Sigmoid colon (tissue), 6 donors: ENCODE measurements at regions not wholly inside any gene's neighbourhood (a gene's known extent, or its start where the extent isn't known, plus 50 kb on each side); places are given as distances from the start of the nearest gene placed in this dataset.

Experiments used
- DNase-seq: peaks from one replicate; pipeline ENCODE4 v3.0.0-alpha.2; 2019
- H3K27ac ChIP-seq, 4 donors: fragments of 200-600 bp; sonication (generic); one replicate each; pipeline ENCODE4 v1.5.1; 2016 to 2019; ENCODE audit warnings: mild to moderate bottlenecking in 1 of 4
- H3K27me3 ChIP-seq, 3 donors: fragments of 200-600 bp; sonication (generic); one replicate each; pipeline ENCODE4 v1.5.1; 2019; ENCODE audit warnings: mild to moderate bottlenecking in 1 of 3
- H3K36me3 ChIP-seq, 4 donors: fragments of 200-600 bp; sonication (generic); one replicate each; pipeline ENCODE4 v1.5.1; 2016 to 2019
- H3K4me1 ChIP-seq, 4 donors: fragments of 200-600 bp; sonication (generic); one replicate each; pipeline ENCODE4 v1.5.1; 2017 to 2019
- H3K4me3 ChIP-seq, 4 donors: fragments of 200-600 bp; sonication (generic); one replicate each; pipeline ENCODE4 v1.5.1; 2017 to 2019; ENCODE audit warnings: mild to moderate bottlenecking in 2 of 4, moderate library complexity in 1 of 4
- H3K9me3 ChIP-seq, 4 donors: fragments of 200-600 bp in 3 of 4; sonication (generic) in 3 of 4; one replicate each; pipeline versions ENCODE4 v1.5.1 to v1.6.1; 2013 to 2019
- CTCF ChIP-seq, 4 experiments: fragments of 450-650 bp in 3 of 4; fragments of 200-600 bp in 1 of 4; IDR thresholded peaks; one replicate each; pipeline ENCODE4 v1.5.1; 2016 to 2019; ENCODE audit warnings: antibody characterized with exemption in 4 of 4, mild to moderate bottlenecking in 3 of 4, moderate library complexity in 2 of 4
- EP300 ChIP-seq, 4 donors: sonication (generic); formaldehyde crosslinking; IDR thresholded peaks; one replicate each; pipeline ENCODE4 v1.6.1; 2017; ENCODE audit warnings: antibody characterized with exemption in 4 of 4
- POLR2A ChIP-seq, 2 donors: fragments of 450-650 bp; IDR thresholded peaks; one replicate each; pipeline ENCODE4 v1.6.1; 2016; ENCODE audit warnings: antibody characterized with exemption in 2 of 2, mild to moderate bottlenecking in 2 of 2, moderate library complexity in 2 of 2
- POLR2AphosphoS5 ChIP-seq, 4 donors: sonication (generic); formaldehyde crosslinking; IDR thresholded peaks; one replicate each; pipeline ENCODE4 v1.6.1; 2017; ENCODE audit warnings: antibody characterized with exemption in 4 of 4
- WGBS, 2 donors: extraction: QIAGEN DNeasy Blood & Tissue Kit; methylation state at CpG; one replicate each; pipeline ENCODE4 v1.1.7; 2013; 5-methylcytosine and 5-hydroxymethylcytosine counted together
- intact Hi-C: fragments of 100-400 bp; cut with DNase I; formaldehyde crosslinking; loops from one replicate; pipeline ENCODE4 v1.15.1; 2023
- donor health status: healthy with polysubstance abuse.
- donor health status: healthy.

- no peaks in the 10 kb centered on the region for H3K4me1 ChIP-seq
- H3K27me3 ChIP-seq: no peaks in the 10 kb centered on the region
- H3K36me3 ChIP-seq: no peaks in the 10 kb centered on the region
- 91% methylated on average over 5 of the region's 5 CpGs for WGBS, 2 donors
- H3K4me3 ChIP-seq: no peak overlapping the region
- H3K9me3 ChIP-seq: no peaks in the 10 kb centered on the region
- DNase-seq: no peak
- no peak overlapping the region for H3K27ac ChIP-seq
- intact Hi-C loops: no loop called here
- TF ChIP-seq POLR2A (IDR thresholded peaks at IDR 0.05) (no peak), POLR2AphosphoS5 (IDR thresholded peaks at IDR 0.05) (no peak), EP300 (IDR thresholded peaks at IDR 0.05) (no peak), CTCF (IDR thresholded peaks at IDR 0.05) (no peak)
Observed at GRCh38 chr19:31174948-31175347, 174.3 kb downstream of the TSHZ3 start.

- H3K36me3 ChIP-seq: no peaks in the 10 kb centered on the region
- H3K9me3 ChIP-seq: no peaks in the 10 kb centered on the region
- H3K27me3 ChIP-seq: no peaks in the 10 kb centered on the region
- no peak overlapping the region for H3K27ac ChIP-seq
- intact Hi-C loops: no loop called here
- TF ChIP-seq EP300 (IDR thresholded peaks at IDR 0.05): no peak
- no peak for TF ChIP-seq POLR2A (IDR thresholded peaks at IDR 0.05)
- no peak for TF ChIP-seq CTCF (IDR thresholded peaks at IDR 0.05)
- TF ChIP-seq POLR2AphosphoS5 (IDR thresholded peaks at IDR 0.05): no peak
- no peak overlapping the region for H3K4me3 ChIP-seq
- no peaks in the 10 kb centered on the region for H3K4me1 ChIP-seq
- no peak for DNase-seq
- WGBS, 2 donors: 79 to 82% methylated on average over 4 of the region's 4 CpGs
Observed at GRCh38 chr19:31173991-31174390, 175.2 kb downstream of the TSHZ3 start.

- H3K36me3 ChIP-seq: no peaks in the 10 kb centered on the region
- 86 to 91% methylated on average over 4 of the region's 4 CpGs for WGBS, 2 donors
- no peaks in the 10 kb centered on the region for H3K9me3 ChIP-seq
- no peak overlapping the region for H3K27ac ChIP-seq
- no peak for DNase-seq
- H3K27me3 ChIP-seq: no peaks in the 10 kb centered on the region
- no peaks in the 10 kb centered on the region for H3K4me1 ChIP-seq
- no peak overlapping the region for H3K4me3 ChIP-seq
- intact Hi-C loops: no loop called here
- no peak for TF ChIP-seq EP300 (IDR thresholded peaks at IDR 0.05)
- no peak for TF ChIP-seq POLR2A (IDR thresholded peaks at IDR 0.05)
- no peak for TF ChIP-seq POLR2AphosphoS5 (IDR thresholded peaks at IDR 0.05)
- TF ChIP-seq CTCF (IDR thresholded peaks at IDR 0.05): no peak
Observed at GRCh38 chr19:31171936-31172335, 177.3 kb downstream of the TSHZ3 start.

- WGBS, 2 donors: 87 to 88% methylated on average over 2 of the region's 2 CpGs
- H3K27ac ChIP-seq: no peak overlapping the region
- TF ChIP-seq CTCF (IDR thresholded peaks at IDR 0.05) (no peak), POLR2A (IDR thresholded peaks at IDR 0.05) (no peak), POLR2AphosphoS5 (IDR thresholded peaks at IDR 0.05) (no peak), EP300 (IDR thresholded peaks at IDR 0.05) (no peak)
- H3K4me3 ChIP-seq: no peak overlapping the region
- H3K27me3 ChIP-seq: no peaks in the 10 kb centered on the region
- DNase-seq: no peak
- intact Hi-C loops: no loop called here
- H3K4me1 ChIP-seq: no peaks in the 10 kb centered on the region
- no peaks in the 10 kb centered on the region for H3K9me3 ChIP-seq
- no peaks in the 10 kb centered on the region for H3K36me3 ChIP-seq
Observed at GRCh38 chr19:31170046-31170445, 179.2 kb downstream of the TSHZ3 start.

GRCh38 chr19:31168106-31168625 is 181.1 kb downstream of the TSHZ3 start:
- no peak for TF ChIP-seq POLR2AphosphoS5 (IDR thresholded peaks at IDR 0.05)
- no peak for TF ChIP-seq POLR2A (IDR thresholded peaks at IDR 0.05)
- TF ChIP-seq EP300 (IDR thresholded peaks at IDR 0.05): no peak
- no peak for TF ChIP-seq CTCF (IDR thresholded peaks at IDR 0.05)
- H3K27ac ChIP-seq: no peak overlapping the region
- H3K4me1 ChIP-seq: no peaks in the 10 kb centered on the region
- WGBS, 2 donors: 74 to 77% methylated on average over 8 of the region's 8 CpGs
- no peaks in the 10 kb centered on the region for H3K9me3 ChIP-seq
- H3K27me3 ChIP-seq: no peaks in the 10 kb centered on the region
- DNase-seq: no peak
- intact Hi-C loops: no loop called here
- no peak overlapping the region for H3K4me3 ChIP-seq
- no peaks in the 10 kb centered on the region for H3K36me3 ChIP-seq
